Astrocyte (in vitro differentiated cells and primary cell): ENCODE measurements at regions not wholly inside any gene's neighbourhood (a gene's known extent, or its start where the extent isn't known, plus 50 kb on each side); places are given as distances from the start of the nearest gene placed in this dataset.

Experiments used
- EZH2 ChIP-seq: IDR thresholded peaks from 2 replicates; pipeline ENCODE4 v1.6.1; 2012; ENCODE audit warnings: mild to moderate bottlenecking, low read length, inconsistent platforms; ENCODE audit not compliant: insufficient read depth
- TF ChIP-seq, protein P1 (sequence below): IDR thresholded peaks from 2 replicates; pipeline ENCODE4 v1.5.1; 2011; ENCODE audit warnings: low read depth, mild to moderate bottlenecking, inconsistent platforms, low read length, moderate library complexity; ENCODE audit not compliant: insufficient read depth

DNA sequence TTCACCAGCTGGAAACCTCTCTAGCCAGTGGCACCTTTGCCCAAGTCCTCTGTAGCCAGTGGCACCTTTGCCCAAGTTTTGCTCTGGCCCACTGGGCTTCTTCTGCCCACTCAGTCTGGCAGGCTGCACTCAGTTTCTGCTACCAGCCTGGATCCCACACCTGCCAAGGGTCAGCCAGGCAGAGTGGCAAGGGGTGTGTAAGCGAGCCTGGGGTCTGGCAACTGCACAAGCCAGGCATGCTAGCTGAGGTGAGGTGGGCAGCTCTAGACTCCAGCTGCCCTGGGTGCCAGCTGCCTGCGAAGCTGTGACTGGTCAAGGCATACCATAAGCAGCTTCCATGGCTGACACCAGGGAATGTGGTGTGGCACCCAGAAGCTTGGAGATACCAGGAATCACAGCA is 233.1 kb upstream of the DKK2 start:
- TF ChIP-seq, protein P1, sequence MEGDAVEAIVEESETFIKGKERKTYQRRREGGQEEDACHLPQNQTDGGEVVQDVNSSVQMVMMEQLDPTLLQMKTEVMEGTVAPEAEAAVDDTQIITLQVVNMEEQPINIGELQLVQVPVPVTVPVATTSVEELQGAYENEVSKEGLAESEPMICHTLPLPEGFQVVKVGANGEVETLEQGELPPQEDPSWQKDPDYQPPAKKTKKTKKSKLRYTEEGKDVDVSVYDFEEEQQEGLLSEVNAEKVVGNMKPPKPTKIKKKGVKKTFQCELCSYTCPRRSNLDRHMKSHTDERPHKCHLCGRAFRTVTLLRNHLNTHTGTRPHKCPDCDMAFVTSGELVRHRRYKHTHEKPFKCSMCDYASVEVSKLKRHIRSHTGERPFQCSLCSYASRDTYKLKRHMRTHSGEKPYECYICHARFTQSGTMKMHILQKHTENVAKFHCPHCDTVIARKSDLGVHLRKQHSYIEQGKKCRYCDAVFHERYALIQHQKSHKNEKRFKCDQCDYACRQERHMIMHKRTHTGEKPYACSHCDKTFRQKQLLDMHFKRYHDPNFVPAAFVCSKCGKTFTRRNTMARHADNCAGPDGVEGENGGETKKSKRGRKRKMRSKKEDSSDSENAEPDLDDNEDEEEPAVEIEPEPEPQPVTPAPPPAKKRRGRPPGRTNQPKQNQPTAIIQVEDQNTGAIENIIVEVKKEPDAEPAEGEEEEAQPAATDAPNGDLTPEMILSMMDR, result no peak
- no peak for TF ChIP-seq EZH2
